ENCODE measurements at regions not wholly inside any gene's neighbourhood (a gene's known extent, or its start where the extent isn't known, plus 50 kb on each side); places are given as distances from the start of the nearest gene placed in this dataset.

DNA sequence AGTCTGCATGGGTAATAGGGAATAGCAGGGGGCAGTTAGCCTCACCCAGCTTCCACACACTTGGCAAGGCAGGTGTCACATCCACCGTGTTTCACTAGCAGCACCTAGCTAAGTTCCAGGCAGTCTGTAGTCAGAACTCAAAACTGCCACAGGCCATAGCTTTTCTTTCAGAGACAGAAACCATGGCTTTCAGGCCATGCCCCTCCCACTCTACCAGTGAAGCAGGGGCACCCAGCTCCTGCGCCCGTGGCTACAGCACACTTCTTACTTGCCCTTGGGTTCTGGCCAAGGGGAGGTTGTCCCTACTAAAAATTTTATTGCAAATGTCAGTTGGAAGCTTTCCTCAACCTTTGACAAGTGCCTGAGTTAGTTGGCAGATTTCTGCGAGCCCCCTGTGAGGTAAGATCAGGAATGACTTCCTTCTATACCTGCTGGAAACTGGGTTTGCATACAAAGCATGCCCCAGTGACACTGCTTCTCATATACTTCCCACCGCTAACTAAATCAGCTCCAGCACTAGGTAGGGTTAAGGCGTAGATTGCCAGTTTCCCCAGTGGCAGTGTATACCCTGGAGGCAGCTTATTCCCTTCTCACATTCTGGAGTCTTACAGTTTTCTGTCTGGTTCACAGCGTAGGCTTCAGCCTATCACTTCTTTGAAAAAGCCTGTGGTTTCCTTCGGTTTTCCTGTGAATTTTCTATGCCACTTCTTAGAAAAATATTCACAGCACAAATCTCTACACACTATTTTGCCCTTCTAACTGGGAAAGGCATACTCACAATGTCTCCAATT lies 139.0 kb upstream of the LUZP2 start:
- H3K4me1 ChIP-seq (ENCODE audit: control insufficient read depth, extremely low read depth, insufficient read depth, low read length): no peaks in the 10 kb centered on the region
- FAIRE-seq (no peak), DNase-seq (ENCODE audit: low read depth, low spot score) (no peak)
- dilution Hi-C loops (cut with MboI; ENCODE audit: extremely low pct_ligation_motif_present, low sequenced_read_pairs): no loop called here
- H3K9me3 ChIP-seq (ENCODE audit: control insufficient read depth, low read depth, low read length): no peaks in the 10 kb centered on the region
- no peaks in the 10 kb centered on the region for H4K20me1 ChIP-seq (ENCODE audit: control insufficient read depth, extremely low read depth, insufficient read depth, low read length)
- H3K9ac ChIP-seq (ENCODE audit: control insufficient read depth, extremely low read depth, insufficient read depth, low read length): no peak overlapping the region
- H3K79me2 ChIP-seq (ENCODE audit: control insufficient read depth, insufficient read depth, low read length): no peaks in the 10 kb centered on the region
- H3K4me2 ChIP-seq (ENCODE audit: control insufficient read depth, extremely low read depth, insufficient read depth, low read depth, low read length): no peak overlapping the region
- no peak overlapping the region for H3K27ac ChIP-seq (ENCODE audit: control insufficient read depth, insufficient read depth, low read length)
- H3K9me1 ChIP-seq (ENCODE audit: control insufficient read depth, extremely low read depth, insufficient read depth, low read length): no peaks in the 10 kb centered on the region
- TF ChIP-seq, protein P1, sequence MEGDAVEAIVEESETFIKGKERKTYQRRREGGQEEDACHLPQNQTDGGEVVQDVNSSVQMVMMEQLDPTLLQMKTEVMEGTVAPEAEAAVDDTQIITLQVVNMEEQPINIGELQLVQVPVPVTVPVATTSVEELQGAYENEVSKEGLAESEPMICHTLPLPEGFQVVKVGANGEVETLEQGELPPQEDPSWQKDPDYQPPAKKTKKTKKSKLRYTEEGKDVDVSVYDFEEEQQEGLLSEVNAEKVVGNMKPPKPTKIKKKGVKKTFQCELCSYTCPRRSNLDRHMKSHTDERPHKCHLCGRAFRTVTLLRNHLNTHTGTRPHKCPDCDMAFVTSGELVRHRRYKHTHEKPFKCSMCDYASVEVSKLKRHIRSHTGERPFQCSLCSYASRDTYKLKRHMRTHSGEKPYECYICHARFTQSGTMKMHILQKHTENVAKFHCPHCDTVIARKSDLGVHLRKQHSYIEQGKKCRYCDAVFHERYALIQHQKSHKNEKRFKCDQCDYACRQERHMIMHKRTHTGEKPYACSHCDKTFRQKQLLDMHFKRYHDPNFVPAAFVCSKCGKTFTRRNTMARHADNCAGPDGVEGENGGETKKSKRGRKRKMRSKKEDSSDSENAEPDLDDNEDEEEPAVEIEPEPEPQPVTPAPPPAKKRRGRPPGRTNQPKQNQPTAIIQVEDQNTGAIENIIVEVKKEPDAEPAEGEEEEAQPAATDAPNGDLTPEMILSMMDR (optimal IDR thresholded peaks at IDR 0.05 in 1 of 3, IDR thresholded peaks at IDR 0.05 in 1 of 3, conservative IDR thresholded peaks at IDR 0.05 in 1 of 3; ENCODE audit: extremely low read depth in 1 of 3, insufficient read depth in 2 of 3, low read length in 3 of 3): no peak
- no peak for TF ChIP-seq EZH2 (IDR thresholded peaks at IDR 0.05; ENCODE audit: low read length)
- H3K27me3 ChIP-seq (ENCODE audit: control insufficient read depth, extremely low read depth, insufficient read depth, low read length): no peaks in the 10 kb centered on the region
- H3K4me3 ChIP-seq (ENCODE audit: control insufficient read depth in 2 of 3, extremely low read depth in 1 of 3, insufficient read depth in 2 of 3, low read depth in 1 of 3, low read length in 3 of 3): no peak overlapping the region
- H2AFZ ChIP-seq (ENCODE audit: control insufficient read depth, low read length): no peak overlapping the region
- H3K36me3 ChIP-seq (ENCODE audit: control insufficient read depth in 2 of 2, extremely low read depth in 1 of 2, insufficient read depth in 2 of 2, low read length in 2 of 2): no peaks in the 10 kb centered on the region

DNA sequence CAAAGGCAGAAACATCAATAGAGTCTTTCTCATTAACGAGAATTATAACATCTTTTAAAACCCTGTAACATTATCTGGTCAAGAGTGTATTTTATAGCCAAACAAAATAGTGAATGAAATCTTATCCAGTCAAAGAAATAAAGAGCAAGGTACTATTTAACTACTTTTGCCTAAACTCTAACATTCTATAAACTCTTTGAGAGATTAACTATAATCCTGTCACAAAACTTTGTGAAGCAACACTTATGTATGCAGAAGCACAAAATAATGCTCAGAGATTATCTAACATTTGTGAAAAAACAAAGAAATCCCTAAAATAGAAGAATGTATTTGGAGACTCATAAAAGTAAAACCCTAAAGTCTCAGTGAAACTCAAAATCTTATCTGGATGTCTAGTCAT lies 124.4 kb upstream of the LUZP2 start:
- H3K27me3 ChIP-seq (ENCODE audit: control insufficient read depth, extremely low read depth, insufficient read depth, low read length): no peaks in the 10 kb centered on the region
- H3K4me1 ChIP-seq (ENCODE audit: control insufficient read depth, extremely low read depth, insufficient read depth, low read length): no peaks in the 10 kb centered on the region
- no peaks in the 10 kb centered on the region for H3K9me3 ChIP-seq (ENCODE audit: control insufficient read depth, low read depth, low read length)
- H3K9ac ChIP-seq (ENCODE audit: control insufficient read depth, extremely low read depth, insufficient read depth, low read length): no peak overlapping the region
- H3K36me3 ChIP-seq (ENCODE audit: control insufficient read depth in 2 of 2, extremely low read depth in 1 of 2, insufficient read depth in 2 of 2, low read length in 2 of 2): no peaks in the 10 kb centered on the region
- H4K20me1 ChIP-seq (ENCODE audit: control insufficient read depth, extremely low read depth, insufficient read depth, low read length): no peaks in the 10 kb centered on the region
- dilution Hi-C loops (cut with MboI; ENCODE audit: extremely low pct_ligation_motif_present, low sequenced_read_pairs): no loop called here
- H3K4me2 ChIP-seq (ENCODE audit: control insufficient read depth, extremely low read depth, insufficient read depth, low read depth, low read length): no peak overlapping the region
- FAIRE-seq: no peak
- no peak for TF ChIP-seq EZH2 (IDR thresholded peaks at IDR 0.05; ENCODE audit: low read length)
- TF ChIP-seq, protein P1 (optimal IDR thresholded peaks at IDR 0.05 in 1 of 3, IDR thresholded peaks at IDR 0.05 in 1 of 3, conservative IDR thresholded peaks at IDR 0.05 in 1 of 3; ENCODE audit: extremely low read depth in 1 of 3, insufficient read depth in 2 of 3, low read length in 3 of 3): no peak
- no peak overlapping the region for H3K27ac ChIP-seq (ENCODE audit: control insufficient read depth, insufficient read depth, low read length)
- H3K9me1 ChIP-seq (ENCODE audit: control insufficient read depth, extremely low read depth, insufficient read depth, low read length): no peaks in the 10 kb centered on the region
- no peak for DNase-seq (ENCODE audit: low read depth, low spot score)
- no peak overlapping the region for H3K4me3 ChIP-seq (ENCODE audit: control insufficient read depth in 2 of 3, extremely low read depth in 1 of 3, insufficient read depth in 2 of 3, low read depth in 1 of 3, low read length in 3 of 3)
- no peak overlapping the region for H2AFZ ChIP-seq (ENCODE audit: control insufficient read depth, low read length)
- no peaks in the 10 kb centered on the region for H3K79me2 ChIP-seq (ENCODE audit: control insufficient read depth, insufficient read depth, low read length)
